ENCODE measurements at regions not wholly inside any gene's neighbourhood (a gene's known extent, or its start where the extent isn't known, plus 50 kb on each side); places are given as distances from the start of the nearest gene placed in this dataset.
"Not testable (repeated sequence)": the region's sequence is repeated elsewhere in the genome, so short reads cannot be mapped to it uniquely, and the experiment has no call there.

DNA sequence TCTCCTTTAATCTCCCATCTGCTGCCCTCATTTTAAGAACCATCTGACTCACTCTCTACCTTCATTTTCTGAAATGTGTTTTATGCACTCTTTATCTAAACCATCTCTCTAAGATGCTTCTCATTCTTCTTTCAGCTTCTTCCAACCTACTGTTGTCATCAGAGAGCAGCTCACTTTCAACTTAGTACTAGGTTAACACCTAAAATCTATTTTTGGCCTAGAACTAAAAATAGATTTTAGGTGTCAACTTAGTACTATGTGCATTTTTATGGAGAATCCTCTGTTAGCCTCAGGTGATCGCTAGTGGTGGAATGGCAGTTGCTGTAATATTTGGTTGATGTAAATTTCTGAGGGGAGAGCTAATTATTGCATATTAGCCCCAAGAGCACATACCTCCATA is 277.1 kb downstream of the KCNJ2 start:
- DNase-seq (ENCODE audit: low read depth) = no peak

DNA sequence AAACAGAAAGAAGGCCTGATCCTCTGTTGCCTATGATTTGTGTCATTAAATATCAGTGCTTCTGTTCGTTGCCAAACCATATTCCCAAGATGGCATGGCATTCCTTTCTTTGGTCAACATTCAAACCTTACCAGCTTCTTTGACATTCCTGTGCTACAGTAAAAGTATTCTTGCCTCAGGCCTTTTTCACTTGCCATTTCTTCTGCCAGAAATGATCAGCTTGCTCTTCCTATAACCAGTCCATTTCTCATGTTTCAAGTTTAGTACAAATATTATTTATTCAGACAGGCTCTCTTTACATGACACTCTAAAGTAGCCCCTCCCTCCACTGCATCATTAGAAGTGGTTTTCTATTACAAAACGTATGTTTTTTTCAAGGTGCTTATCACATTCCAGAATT is 278.3 kb downstream of the KCNJ2 start:
- DNase-seq (ENCODE audit: low read depth) = no peak

DNA sequence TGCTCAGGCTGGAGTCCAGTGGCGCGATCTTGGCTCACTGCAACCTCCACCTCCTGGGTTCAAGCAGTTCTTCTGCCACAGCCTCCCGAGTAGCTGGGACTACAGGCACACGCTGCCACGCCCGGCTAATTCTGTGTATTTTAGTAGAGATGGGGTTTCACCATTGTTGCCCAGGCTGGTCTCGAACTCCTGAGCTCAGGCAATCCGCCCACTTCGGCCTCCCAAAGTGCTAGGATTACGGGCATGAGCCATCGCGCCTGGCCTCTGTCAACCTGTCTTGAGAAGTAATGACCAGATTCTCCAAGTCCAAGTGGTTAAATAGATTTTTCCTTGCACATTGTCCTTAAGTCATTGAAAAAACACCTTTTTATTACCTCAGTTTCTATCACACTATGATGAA is 283.7 kb downstream of the KCNJ2 start:
- DNase-seq (ENCODE audit: low read depth) = not testable (repeated sequence)

DNA sequence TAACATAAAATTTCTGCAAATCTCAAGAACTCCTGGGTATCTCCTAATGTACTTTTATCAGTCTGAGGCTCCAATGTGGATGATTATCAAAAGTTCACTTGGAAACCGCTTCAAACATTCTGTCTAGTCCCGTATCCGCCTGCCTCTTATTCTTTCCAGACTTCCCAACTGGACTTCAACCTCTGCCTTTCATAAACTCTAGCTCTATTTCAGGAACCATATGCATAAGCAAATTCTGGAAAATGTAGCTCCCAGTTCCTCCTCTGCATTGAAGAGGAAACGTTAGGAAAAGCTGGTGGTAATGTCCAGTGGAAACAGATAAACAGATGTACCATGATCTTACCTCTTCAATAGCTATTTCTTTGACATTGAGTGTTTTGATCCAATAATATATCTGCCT is 285.0 kb downstream of the KCNJ2 start:
- DNase-seq (ENCODE audit: low read depth) = no peak

DNA sequence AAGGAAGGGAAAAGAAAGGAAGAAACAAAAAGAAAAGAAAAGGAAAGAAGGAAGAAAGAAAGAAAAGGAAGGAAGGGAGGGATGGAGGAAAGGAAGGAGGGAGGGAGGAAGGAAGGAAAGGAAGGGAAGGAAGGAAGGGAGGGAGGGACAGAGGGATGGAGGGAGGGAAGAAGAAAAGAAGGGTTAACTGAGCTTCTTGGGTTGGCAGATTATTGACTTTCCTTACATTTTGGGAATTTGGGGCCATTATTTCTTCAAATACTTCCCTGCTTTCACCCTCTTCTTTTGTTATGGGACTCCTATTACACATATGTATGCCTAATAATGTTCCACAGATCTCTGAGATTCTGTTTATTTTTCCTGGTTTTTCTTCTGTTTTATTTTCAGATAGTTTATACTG is 285.6 kb downstream of the KCNJ2 start:
- DNase-seq (ENCODE audit: low read depth) = no peak

DNA sequence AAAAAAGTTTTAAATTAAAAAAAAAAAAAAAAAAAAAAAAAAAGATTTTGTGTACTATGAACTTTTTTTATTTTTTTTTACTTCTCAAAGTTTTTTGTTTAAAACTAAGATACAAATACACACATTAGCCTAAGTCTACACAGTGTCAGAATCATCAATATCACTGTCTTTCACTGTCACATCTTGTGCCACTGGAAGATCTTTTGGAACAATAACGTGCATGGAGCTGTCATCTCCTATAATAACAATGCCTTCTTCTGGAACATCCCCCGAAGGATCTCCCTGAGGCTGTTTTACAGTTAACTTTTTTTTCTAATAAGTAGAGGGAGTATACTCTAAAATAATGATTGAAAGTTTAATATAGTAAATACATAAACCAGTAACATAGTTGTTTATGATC is 295.7 kb downstream of the KCNJ2 start:
- no peak for DNase-seq (ENCODE audit: low read depth)

DNA sequence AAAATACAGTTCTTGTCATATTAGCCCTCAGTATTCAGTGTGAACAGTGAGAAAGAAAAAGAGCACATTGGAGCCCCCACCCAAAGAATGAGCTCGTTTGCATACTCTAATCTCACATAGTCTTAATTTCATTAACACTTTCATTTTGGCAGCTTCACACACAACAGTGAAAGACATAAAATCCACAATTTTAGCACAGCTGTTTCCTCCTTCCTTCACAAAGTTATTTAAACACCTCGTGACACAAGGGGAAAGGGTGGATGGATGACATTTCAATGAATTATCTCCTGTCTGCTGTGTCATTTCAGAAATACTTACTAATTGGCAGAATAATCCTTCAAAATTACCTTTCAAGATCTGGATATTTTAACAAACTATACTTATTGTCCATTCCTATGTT is 299.3 kb downstream of the KCNJ2 start:
- DNase-seq (ENCODE audit: low read depth) = no peak

DNA sequence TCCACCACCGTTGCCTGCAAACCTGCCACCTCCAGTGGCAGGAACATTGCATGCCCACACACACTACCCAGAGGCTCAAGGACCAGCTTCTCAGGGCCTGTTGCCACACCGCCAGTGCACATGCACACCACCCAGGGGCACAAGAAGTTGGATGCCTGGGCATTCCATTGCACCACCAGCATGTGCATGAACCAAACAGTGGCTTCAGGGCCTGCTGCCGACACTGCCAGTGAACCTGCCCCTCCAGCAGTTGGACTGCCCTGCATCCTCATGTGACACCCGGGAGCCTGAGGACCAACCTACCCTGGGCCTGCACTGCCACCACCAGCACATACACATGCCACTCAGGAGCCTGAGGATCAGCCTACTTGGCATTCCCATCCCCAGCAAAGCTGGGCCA is 303.7 kb downstream of the KCNJ2 start:
- DNase-seq (ENCODE audit: low read depth) = no peak

DNA sequence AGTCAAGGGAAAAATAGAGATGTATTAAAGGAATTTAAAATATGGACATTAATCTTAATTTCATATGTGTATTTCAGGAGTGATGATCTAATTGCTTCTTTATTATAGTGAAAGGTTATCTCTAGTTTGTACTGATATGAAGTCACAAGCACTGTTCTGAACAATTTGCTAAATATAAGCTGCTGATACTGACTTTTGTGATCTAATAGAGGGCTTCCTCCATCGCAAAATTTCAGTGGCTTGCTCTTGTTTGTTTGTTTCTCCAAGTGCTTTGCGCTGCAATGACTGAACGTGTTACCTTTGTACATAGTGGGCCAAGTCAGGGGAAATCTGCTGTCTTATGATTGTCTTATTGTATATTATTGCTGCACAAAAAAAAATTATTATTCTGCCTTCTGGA is 307.0 kb downstream of the KCNJ2 start:
- no peak for DNase-seq (ENCODE audit: low read depth)

DNA sequence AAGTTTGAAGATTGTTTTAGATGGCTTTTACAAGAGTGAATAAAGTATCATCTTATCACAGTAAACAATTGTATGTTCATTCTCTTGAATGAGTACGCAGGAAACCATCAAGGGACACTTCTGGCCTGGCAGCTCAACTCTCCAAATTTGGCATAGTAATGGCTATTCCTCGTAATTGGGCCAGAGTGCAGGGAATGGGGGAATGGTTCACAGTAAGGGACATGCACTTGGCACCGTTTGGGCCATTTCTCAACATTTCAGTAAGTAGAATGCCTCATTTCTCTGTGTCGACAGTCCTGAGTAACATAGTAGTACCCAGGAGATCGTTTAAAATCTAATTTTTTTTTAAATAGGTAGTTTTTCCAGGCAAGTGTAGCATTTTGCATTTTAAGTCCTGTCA is 309.6 kb downstream of the KCNJ2 start:
- DNase-seq (ENCODE audit: low read depth) = no peak

DNA sequence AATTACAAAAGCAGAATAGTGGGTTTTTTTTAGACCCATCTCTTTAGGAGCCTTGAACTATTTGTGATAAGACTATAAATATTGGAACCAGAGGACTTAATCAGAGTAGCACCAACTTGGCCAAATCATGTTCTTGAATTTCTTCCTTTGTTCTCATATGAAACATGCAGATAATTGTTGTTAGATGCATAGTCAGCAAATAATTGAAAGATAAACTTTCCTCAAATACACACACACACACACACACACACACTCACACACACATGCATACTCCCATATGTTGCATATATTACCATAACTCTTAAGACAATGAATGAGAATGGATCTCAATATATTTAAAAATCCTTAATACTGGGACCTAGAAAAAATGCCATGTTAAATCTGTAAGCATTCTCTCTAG is 310.4 kb downstream of the KCNJ2 start:
- DNase-seq (ENCODE audit: low read depth) = no peak

DNA sequence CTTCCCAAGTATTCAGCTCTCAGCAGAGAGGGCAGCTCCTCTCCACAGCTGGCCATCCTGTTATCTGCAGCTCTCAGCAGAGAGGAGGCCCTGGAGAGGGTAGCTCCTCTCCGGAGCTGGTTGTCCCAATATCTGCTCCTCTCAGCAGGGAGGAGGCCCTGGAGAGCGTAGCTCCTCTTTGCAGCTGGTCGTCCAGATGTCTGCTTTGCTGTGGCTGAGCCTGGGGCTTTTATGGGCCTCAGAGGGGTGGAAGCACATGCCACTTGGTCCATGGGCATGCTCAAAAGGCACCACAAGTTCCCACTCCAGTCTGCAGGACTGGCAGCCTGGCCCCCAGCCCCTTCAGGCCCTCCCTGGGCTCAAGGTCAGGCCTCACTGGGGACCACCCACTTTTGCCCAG is 314.3 kb downstream of the KCNJ2 start:
- DNase-seq (ENCODE audit: low read depth) = no peak

DNA sequence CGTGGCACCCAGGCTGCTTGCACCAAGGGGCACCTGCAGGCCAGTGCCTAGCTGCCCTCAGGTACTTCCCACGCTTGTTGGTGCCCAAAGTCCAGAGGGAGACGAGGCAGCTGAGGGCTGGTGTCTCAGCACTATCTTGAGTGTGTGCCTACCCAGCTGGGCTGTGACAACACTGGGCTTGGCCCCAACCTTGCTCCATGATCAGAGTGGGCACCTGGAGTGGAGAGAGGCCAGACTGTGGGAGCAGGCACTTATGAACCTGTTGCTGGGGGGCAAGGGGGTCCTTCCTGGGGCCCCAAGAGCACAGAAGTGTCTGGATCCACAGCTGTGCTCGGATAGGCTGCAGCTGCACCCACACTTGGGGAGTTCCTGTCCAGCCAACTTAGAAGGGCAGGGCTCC is 314.7 kb downstream of the KCNJ2 start:
- DNase-seq (ENCODE audit: low read depth) = no peak

DNA sequence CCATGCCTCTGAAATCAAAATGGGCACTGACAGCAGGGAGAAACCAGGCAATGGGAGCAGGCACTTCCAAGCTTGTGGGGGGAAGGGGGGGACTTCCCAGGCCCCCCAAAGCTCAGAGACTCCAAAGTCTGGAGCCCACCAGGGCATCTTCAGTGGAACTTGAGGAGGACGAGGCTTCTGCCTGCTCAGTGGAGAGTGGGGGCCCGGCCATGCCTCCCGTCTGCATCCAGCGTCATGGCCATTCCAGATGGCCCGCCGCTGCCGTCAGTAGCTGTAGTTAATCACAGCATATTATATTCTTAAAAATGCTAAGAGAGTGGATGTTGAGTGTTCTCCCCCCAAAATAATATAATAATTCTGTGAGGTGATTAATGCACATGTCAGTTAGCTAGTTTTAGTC is 315.2 kb downstream of the KCNJ2 start:
- no peak for DNase-seq (ENCODE audit: low read depth)

DNA sequence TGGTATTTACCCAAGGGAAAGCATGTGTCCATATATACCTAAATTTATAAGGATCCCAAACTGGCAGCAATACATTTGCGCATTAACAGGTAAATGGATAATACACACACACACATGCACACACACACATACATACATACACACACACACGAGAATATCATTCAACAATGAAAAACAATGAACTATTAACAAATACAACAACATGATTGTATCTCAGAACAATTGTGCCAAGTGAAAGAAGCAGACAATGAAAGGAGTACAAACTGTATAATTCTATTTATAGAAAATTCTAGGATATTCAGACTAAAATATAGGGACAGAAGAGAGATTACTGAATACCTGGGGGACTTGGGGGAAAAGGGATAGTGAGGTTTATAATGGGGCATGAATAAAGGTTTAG is 323.0 kb downstream of the KCNJ2 start:
- no peak for DNase-seq (ENCODE audit: low read depth)

DNA sequence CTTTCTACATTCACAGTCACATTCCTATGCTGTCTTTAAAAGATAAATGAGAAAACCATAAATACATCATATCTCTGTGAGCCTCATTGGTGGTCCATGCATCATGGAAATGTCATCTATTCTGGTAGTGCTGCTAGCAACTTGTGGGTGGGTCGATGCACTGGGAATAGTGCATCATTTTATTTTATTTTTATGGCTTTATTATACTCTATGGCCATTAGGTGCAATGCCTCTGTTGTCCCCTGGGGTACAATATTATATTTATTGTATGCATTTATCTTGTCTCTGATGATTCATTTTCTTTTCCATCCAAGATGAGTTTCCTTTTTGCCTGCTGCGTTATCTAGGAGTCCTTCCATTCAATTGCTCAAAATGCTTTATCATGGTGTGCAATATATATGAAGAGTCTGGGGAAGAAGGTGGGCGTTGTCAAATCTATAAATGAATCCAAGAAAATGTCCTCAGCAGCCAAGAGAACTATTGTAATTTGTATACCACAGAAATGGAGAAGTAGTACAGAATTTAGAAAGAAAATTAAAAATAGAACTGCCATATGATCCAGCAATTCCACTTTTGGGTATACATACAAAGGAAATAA is 324.0 kb downstream of the KCNJ2 start:
- no peak for DNase-seq (ENCODE audit: low read depth)

DNA sequence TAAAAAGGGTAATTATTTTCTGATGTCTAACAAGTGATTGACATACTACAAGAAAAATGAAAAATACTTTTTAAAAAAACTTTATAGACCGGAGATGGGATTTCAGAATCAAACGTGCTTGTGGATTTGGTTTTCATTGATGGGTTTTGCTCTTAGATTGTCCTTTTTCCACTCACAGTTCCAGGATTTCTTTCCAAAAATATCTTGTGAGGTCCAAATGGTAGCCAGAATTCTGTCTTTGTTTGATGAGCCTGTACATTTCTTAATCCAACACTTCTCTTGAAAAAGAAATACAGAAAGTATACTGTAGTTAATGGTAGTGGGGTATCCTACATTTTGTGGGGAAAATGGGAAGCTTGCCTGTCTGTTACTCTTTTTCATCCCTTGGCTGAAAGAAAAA is 329.3 kb downstream of the KCNJ2 start:
- DNase-seq (ENCODE audit: low read depth) = no peak

DNA sequence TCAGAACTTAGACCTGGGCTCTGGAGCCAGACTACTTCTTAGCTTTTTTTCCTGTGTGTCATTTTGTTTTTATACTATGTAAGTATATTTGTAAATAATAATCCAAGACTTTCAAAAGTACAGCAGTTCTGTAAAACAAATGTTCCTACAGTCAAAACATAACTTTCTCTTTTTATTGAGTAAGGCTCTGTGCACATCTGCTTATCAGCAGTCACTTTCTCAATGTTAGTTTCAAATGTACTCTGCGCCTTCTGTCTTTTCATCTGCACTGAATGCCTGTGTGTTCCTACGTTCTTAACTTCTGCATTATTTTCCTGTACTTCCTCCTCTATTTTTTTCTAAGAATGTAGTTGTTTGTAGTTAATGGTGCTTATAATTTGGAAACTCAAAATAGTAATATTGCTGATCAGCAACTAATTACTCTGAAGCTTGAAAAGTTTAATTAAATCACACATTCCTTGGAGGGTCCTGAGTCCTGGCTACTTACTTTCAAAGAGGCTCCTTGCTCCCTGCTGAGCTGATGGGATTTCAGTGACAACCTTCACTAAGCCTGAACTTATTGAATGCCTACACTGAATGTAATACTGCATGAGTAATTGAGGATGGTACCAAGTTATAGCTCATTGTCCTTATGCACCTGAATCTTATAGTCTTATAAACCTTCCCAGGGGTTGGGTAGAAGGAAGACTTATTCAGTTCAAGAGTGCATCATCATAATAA is 329.9 kb downstream of the KCNJ2 start:
- no peak for DNase-seq (ENCODE audit: low read depth)

DNA sequence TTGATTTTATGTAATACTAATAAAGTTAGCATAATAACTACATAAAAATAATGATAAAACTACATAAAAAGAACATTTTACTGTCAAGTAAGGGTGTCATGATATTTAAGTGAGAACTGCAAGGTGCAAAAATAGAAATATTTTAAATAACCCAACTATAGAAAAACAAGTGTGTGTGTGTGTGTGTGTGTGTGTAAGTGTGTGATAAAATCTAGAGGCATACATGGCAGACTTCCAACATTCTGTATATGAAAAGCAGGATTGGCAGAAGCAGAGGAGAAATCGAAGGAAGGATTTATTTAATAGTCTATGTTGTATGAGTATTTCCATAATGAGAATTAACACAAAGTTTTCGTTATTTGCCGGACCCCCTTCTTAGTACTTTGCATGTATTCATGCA is 334.1 kb downstream of the KCNJ2 start:
- DNase-seq (ENCODE audit: low read depth) = no peak

DNA sequence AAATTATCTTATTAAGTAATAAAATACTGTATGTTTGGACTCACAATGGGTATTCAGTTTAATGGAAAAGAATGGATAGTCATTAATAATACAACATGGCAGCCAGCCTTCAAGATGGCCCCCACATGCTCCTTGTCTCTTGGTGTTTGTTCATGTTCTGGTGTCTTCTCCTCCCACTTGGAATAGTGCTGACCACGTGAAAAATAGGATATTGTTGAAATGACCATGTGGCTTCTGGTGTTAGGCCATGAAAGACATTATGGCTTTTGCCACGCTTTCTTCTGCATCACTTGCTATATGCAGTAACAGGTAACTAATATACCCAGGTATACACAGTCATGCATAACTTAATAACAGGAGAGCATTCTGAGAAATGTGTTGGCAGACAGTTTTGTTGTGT is 341.0 kb downstream of the KCNJ2 start:
- no peak for DNase-seq (ENCODE audit: low read depth)

DNA sequence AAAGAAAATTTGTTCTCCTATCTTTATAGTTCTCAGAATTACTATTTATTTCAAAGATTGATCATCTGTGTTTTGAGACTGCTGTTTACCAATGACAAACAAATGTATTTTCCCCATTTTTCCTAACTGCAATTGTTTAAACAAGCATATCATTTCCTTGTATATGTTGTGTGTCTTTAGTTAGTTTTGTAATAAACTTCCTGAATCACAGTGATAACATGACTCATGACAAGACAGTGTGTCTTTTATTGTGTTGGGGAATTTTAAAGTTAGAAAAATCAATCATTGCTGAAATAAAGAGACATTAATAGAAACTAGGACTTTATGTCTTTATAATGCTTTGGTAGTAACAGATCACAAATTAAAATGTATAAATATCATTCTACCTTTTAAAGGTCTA is 348.5 kb downstream of the KCNJ2 start:
- DNase-seq (ENCODE audit: low read depth) = no peak

DNA sequence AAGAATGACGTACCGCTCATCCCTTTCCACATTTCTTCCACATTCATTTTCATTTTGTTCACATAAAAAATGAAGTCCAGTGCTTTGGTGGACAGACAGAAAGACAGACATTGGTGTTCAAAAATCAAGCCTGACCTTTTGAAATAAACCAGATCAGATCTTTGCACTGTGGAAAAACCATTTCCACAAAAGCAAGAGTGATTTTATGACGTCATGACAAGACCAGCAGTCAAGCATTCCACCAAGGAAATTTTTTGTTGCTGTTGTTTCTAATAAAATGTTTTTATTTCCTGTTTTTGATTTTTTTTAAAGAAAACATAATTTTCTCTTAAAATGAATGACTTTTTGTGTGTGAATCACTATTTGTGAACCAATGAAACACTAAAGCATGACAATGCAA is 350.0 kb downstream of the KCNJ2 start:
- DNase-seq (ENCODE audit: low read depth) = no peak

DNA sequence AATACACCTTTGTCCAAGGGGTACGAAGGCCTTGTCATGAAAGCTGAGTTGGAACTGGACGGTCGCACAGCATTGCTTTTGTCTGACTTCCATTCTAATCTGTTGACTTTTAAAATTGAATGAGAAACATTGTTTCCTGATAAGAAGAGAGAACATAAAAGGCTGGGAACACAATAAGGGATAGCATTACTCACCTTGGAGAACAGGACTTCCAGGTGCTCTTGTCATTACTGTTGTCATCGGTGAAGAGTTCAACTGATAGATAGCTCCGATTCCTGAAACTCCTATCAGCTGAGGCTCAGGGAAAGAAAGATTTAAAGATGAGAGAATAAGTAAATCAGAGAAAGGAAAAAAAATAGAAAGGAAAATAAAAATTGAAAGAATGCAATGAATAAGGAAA is 351.1 kb downstream of the KCNJ2 start:
- DNase-seq (ENCODE audit: low read depth) = no peak

DNA sequence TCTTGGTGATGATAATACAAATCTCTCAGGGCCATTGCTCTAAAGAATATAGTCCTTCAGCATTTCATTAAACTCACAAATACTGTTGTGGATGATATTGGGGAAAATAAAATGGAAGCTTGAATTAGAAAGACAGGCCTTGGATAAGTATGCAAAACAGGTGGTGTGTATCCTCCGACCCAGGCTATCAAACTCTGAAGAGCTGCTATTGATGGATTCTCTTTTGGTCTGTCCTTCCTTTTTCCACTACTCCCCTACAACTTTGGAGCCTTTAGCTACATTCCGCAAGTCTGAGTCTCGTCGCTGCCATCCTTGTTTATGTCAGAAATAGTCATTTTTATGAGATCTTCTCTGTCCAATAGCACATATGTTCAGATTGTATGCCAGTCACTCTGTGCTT is 351.6 kb downstream of the KCNJ2 start:
- no peak for DNase-seq (ENCODE audit: low read depth)

Measured in EH (cell line).